Loucy (cell line): ENCODE measurements at regions not wholly inside any gene's neighbourhood (a gene's known extent, or its start where the extent isn't known, plus 50 kb on each side); places are given as distances from the start of the nearest gene placed in this dataset.
"Not testable (repeated sequence)": the region's sequence is repeated elsewhere in the genome, so short reads cannot be mapped to it uniquely, and the experiment has no call there.

Source experiments
- H2AFZ ChIP-seq: fragments of 200-600 bp; sonication (generic); 2 replicates; pipeline ENCODE4 v1.6.0; 2016; ENCODE audit warnings: antibody characterized with exemption, mild to moderate bottlenecking, low read length, moderate library complexity
- H3F3A ChIP-seq: fragments of 200-600 bp; 2 replicates; pipeline ENCODE4 v1.6.0; 2016; ENCODE audit warnings: antibody characterized with exemption, low read depth, mild to moderate bottlenecking
- H3K27me3 ChIP-seq: fragments of 200-600 bp; sonication (generic); 2 replicates; pipeline ENCODE4 v1.6.1; 2014; ENCODE audit warnings: low read length, mild to moderate bottlenecking; ENCODE audit not compliant: insufficient read depth, poor library complexity, severe bottlenecking
- H3K36me3 ChIP-seq: fragments of 200-600 bp; sonication (generic); 2 replicates; pipeline ENCODE4 v1.6.1; 2016; ENCODE audit warnings: low read length; ENCODE audit not compliant: insufficient read depth
- H3K4me1 ChIP-seq: fragments of 200-600 bp; sonication (generic); 2 replicates; pipeline ENCODE4 v1.5.1; 2014; ENCODE audit warnings: low read length, mild to moderate bottlenecking; ENCODE audit not compliant: insufficient read depth, poor library complexity, severe bottlenecking
- H3K4me2 ChIP-seq: fragments of 200-600 bp; sonication (generic); 2 replicates; pipeline ENCODE4 v1.6.0; 2014; ENCODE audit warnings: antibody characterized with exemption, low read length, low read depth, mild to moderate bottlenecking; ENCODE audit not compliant: poor library complexity, severe bottlenecking
- H3K4me3 ChIP-seq: fragments of 200-600 bp; sonication (generic); 2 replicates; pipeline ENCODE4 v1.5.1; 2014; ENCODE audit warnings: low read length, mild to moderate bottlenecking, mixed read lengths; ENCODE audit not compliant: poor library complexity, severe bottlenecking
- H3K79me2 ChIP-seq: fragments of 200-600 bp; sonication (generic); 2 replicates; pipeline ENCODE4 v1.6.1; 2014; ENCODE audit warnings: low read length; ENCODE audit not compliant: insufficient read depth
- H3K9ac ChIP-seq: fragments of 200-600 bp; sonication (generic); 2 replicates; pipeline ENCODE4 v1.6.0; 2014; ENCODE audit warnings: mild to moderate bottlenecking, low read depth, low read length, moderate library complexity; ENCODE audit not compliant: poor library complexity, severe bottlenecking
- H3K9me2 ChIP-seq: fragments of 200-600 bp; sonication (generic); replicated peaks from 2 replicates; pipeline ENCODE4 v1.6.1; 2016; ENCODE audit warnings: low read depth, low read length, mixed read lengths
- H3K9me3 ChIP-seq: fragments of 200-600 bp; sonication (generic); 2 replicates; pipeline ENCODE4 v1.6.1; 2014; ENCODE audit warnings: mild to moderate bottlenecking, antibody characterized with exemption, low read length, low read depth; ENCODE audit not compliant: insufficient read depth
- H4K20me1 ChIP-seq: fragments of 200-600 bp; sonication (generic); 2 replicates; pipeline ENCODE4 v1.6.0; 2014; ENCODE audit warnings: antibody characterized with exemption, low read length, mild to moderate bottlenecking; ENCODE audit not compliant: insufficient read depth, poor library complexity, severe bottlenecking
- EZH2phosphoT487 ChIP-seq: fragments of 200-600 bp; IDR thresholded peaks from 2 replicates; pipeline ENCODE4 v1.6.1; 2018; ENCODE audit warnings: antibody characterized with exemption, mild to moderate bottlenecking, moderate library complexity, borderline replicate concordance
- TF ChIP-seq, protein P1 (sequence below): fragments of 200-600 bp; sonication (generic); conservative IDR thresholded peaks from 2 replicates; pipeline ENCODE4 v1.5.1; 2014; ENCODE audit warnings: mild to moderate bottlenecking, antibody characterized with exemption, low read length

- H3K79me2 ChIP-seq, result no peaks in the 10 kb centered on the region
- H3K36me3 ChIP-seq, result no peaks in the 10 kb centered on the region
- H4K20me1 ChIP-seq, result no peaks in the 10 kb centered on the region
- TF ChIP-seq, protein P1, sequence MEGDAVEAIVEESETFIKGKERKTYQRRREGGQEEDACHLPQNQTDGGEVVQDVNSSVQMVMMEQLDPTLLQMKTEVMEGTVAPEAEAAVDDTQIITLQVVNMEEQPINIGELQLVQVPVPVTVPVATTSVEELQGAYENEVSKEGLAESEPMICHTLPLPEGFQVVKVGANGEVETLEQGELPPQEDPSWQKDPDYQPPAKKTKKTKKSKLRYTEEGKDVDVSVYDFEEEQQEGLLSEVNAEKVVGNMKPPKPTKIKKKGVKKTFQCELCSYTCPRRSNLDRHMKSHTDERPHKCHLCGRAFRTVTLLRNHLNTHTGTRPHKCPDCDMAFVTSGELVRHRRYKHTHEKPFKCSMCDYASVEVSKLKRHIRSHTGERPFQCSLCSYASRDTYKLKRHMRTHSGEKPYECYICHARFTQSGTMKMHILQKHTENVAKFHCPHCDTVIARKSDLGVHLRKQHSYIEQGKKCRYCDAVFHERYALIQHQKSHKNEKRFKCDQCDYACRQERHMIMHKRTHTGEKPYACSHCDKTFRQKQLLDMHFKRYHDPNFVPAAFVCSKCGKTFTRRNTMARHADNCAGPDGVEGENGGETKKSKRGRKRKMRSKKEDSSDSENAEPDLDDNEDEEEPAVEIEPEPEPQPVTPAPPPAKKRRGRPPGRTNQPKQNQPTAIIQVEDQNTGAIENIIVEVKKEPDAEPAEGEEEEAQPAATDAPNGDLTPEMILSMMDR, result no peak
- TF ChIP-seq EZH2phosphoT487, result no peak
- H3K4me2 ChIP-seq, result no peak overlapping the region
- no peak overlapping the region for H3K4me3 ChIP-seq
- H3K9ac ChIP-seq, result no peak overlapping the region
- H2AFZ ChIP-seq, result no peak overlapping the region; the same call in 1 of the 2 replicates
- no peaks in the 10 kb centered on the region for H3K27me3 ChIP-seq
- no peaks in the 10 kb centered on the region for H3K9me2 ChIP-seq
- H3K9me3 ChIP-seq, result no peaks in the 10 kb centered on the region
- peaks cover 4% of the 10 kb centered on the region for H3K4me1 ChIP-seq
- H3F3A ChIP-seq, result no peaks in the 10 kb centered on the region
Observed at GRCh38 chr5:50583621-50584020, 82.8 kb upstream of the PARP8 start.

DNA sequence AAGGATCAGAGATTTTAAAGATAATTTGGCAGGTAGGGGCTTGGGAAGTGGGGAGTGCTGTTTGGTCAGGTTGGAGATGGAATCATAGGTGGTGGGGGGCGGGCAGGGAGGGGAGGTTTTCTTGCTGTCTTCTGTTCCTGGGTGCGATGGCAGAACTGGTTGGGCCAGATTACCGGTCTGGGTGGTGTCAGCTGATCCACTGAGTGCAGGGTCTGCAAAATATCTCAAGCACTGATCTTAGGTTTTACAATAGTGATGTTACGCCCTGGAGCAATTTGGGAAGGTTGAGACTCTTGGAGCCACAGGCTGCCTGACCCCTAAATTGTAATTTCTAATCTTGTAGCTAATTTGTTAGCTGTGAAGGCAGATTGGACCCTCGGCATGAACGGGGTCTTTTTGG is 78.0 kb upstream of the PARP8 start:
- H3K4me3 ChIP-seq, H3F3A ChIP-seq, H3K4me2 ChIP-seq, H3K9me3 ChIP-seq, H3K9me2 ChIP-seq, H4K20me1 ChIP-seq, H3K9ac ChIP-seq, H3K27me3 ChIP-seq, H3K79me2 ChIP-seq, H3K36me3 ChIP-seq, H2AFZ ChIP-seq: not testable (repeated sequence)
- peaks cover 40% of the 10 kb centered on the region for H3K4me1 ChIP-seq

GRCh38 chr5:50590444-50591189 is 75.8 kb upstream of the PARP8 start:
- not testable (repeated sequence) for H3K9me3 ChIP-seq, H3K27me3 ChIP-seq, H3K9me2 ChIP-seq, H3K79me2 ChIP-seq, H3K36me3 ChIP-seq, H4K20me1 ChIP-seq, H3F3A ChIP-seq
- Histone ChIP-seq H3K9ac (peak overlapping the region; percentile 54), H3K4me2 (peak overlapping the region; percentile 73), H3K4me1 (peaks cover 50% of the 10 kb centered on the region), H3K4me3 (peak overlapping the region; percentile 64), H2AFZ (peak overlapping the region; percentile 85; the same call in 1 of the 2 replicates)

DNA sequence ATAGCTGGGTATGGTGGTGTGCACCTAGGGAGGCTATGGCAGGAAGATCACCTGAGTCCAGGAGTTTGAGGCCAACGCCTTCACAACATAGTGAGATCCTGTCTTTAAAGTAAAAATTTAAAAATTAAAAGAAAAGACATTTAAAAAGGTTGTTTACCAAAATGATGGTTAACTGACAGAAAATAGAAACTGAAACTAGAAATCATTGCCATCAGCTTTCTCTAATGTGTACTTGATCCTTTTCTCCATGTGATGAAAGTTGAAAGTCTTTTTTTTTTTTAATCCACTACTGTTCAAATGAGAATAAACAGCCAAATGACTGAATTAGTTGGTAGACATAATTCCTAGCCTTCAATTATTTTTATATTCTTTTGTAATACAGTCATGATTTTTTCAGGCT is 75.1 kb upstream of the PARP8 start:
- Histone ChIP-seq H3K4me2 (peak overlapping the region; percentile 73), H3K4me1 (peaks cover 50% of the 10 kb centered on the region), H3K9ac (peak overlapping the region; percentile 37), H3K4me3 (peak overlapping the region; percentile 64)
- not testable (repeated sequence) for H3F3A ChIP-seq, H3K36me3 ChIP-seq, H3K9me2 ChIP-seq, H4K20me1 ChIP-seq, H3K79me2 ChIP-seq, H3K9me3 ChIP-seq, H3K27me3 ChIP-seq, H2AFZ ChIP-seq
